Mononuclear cell (primary cell): ENCODE measurements at regions not wholly inside any gene's neighbourhood (a gene's known extent, or its start where the extent isn't known, plus 50 kb on each side); places are given as distances from the start of the nearest gene placed in this dataset.

Experiments
- H3K27me3 ChIP-seq: 2 replicates; pipeline ENCODE4 v1.6.0; 2011; ENCODE audit warnings: low read length, control low read depth; ENCODE audit not compliant: insufficient read depth
- H3K4me1 ChIP-seq: 2 replicates; pipeline ENCODE4 v1.5.1; 2011; ENCODE audit warnings: mild to moderate bottlenecking, low read length, control low read depth; ENCODE audit not compliant: insufficient read depth
- H3K4me3 ChIP-seq: 2 replicates; pipeline ENCODE4 v1.5.1; 2011; ENCODE audit warnings: mild to moderate bottlenecking, low read length, moderate library complexity
- H3K9me3 ChIP-seq: 2 replicates; pipeline ENCODE4 v1.5.1; 2011; ENCODE audit warnings: low read depth, mild to moderate bottlenecking, control low read depth, low read length

GRCh38 chr5:167458412-167458811, 833.0 kb upstream of the WWC1 start:
- Histone ChIP-seq H3K27me3 (no peaks in the 10 kb centered on the region), H3K4me3 (no peak overlapping the region), H3K9me3 (no peaks in the 10 kb centered on the region), H3K4me1 (no peaks in the 10 kb centered on the region)

GRCh38 chr5:167460449-167461020, 830.9 kb upstream of the WWC1 start:
- Histone ChIP-seq H3K4me1 (no peaks in the 10 kb centered on the region), H3K27me3 (no peaks in the 10 kb centered on the region)

GRCh38 chr5:167463939-167464338, 827.5 kb upstream of the WWC1 start:
- Histone ChIP-seq H3K27me3 (no peaks in the 10 kb centered on the region), H3K9me3 (no peaks in the 10 kb centered on the region), H3K4me3 (no peak overlapping the region), H3K4me1 (no peaks in the 10 kb centered on the region)

More at GRCh38 chr5:167460449-167461020, 830.9 kb upstream of the WWC1 start:
- Histone ChIP-seq H3K4me3 (no peak overlapping the region), H3K9me3 (no peaks in the 10 kb centered on the region)

GRCh38 chr5:167466992-167467391, 824.5 kb upstream of the WWC1 start:
- H3K27me3 ChIP-seq = no peaks in the 10 kb centered on the region
- no peaks in the 10 kb centered on the region for H3K4me1 ChIP-seq
- no peak overlapping the region for H3K4me3 ChIP-seq
- no peaks in the 10 kb centered on the region for H3K9me3 ChIP-seq

- no peaks in the 10 kb centered on the region for H3K9me3 ChIP-seq
- no peaks in the 10 kb centered on the region for H3K4me1 ChIP-seq
- no peaks in the 10 kb centered on the region for H3K27me3 ChIP-seq
- no peak overlapping the region for H3K4me3 ChIP-seq
Measured at GRCh38 chr5:167472566-167473108, 818.8 kb upstream of the WWC1 start.

- peaks cover 8% of the 10 kb centered on the region for H3K9me3 ChIP-seq
- no peak overlapping the region for H3K4me3 ChIP-seq
- H3K27me3 ChIP-seq = no peaks in the 10 kb centered on the region
- no peaks in the 10 kb centered on the region for H3K4me1 ChIP-seq
Measured at GRCh38 chr5:167478188-167478587, 813.3 kb upstream of the WWC1 start.

- H3K9me3 ChIP-seq = peaks cover 8% of the 10 kb centered on the region
- no peaks in the 10 kb centered on the region for H3K27me3 ChIP-seq
- H3K4me3 ChIP-seq = no peak overlapping the region
- no peaks in the 10 kb centered on the region for H3K4me1 ChIP-seq
Measured at GRCh38 chr5:167479779-167480178, 811.7 kb upstream of the WWC1 start.

- Histone ChIP-seq H3K9me3 (peaks cover 8% of the 10 kb centered on the region), H3K27me3 (no peaks in the 10 kb centered on the region), H3K4me3 (no peak overlapping the region), H3K4me1 (no peaks in the 10 kb centered on the region)
Measured at GRCh38 chr5:167481345-167481744, 810.1 kb upstream of the WWC1 start.

- no peak overlapping the region for H3K4me3 ChIP-seq
- no peaks in the 10 kb centered on the region for H3K4me1 ChIP-seq
- peaks cover 8% of the 10 kb centered on the region for H3K9me3 ChIP-seq
- H3K27me3 ChIP-seq = no peaks in the 10 kb centered on the region
Measured at GRCh38 chr5:167482555-167482954, 808.9 kb upstream of the WWC1 start.

GRCh38 chr5:167485061-167485774, 806.2 kb upstream of the WWC1 start:
- H3K4me3 ChIP-seq = no peak overlapping the region
- H3K4me1 ChIP-seq = no peaks in the 10 kb centered on the region
- H3K9me3 ChIP-seq = peaks cover 8% of the 10 kb centered on the region
- no peaks in the 10 kb centered on the region for H3K27me3 ChIP-seq

- Histone ChIP-seq H3K4me1 (no peaks in the 10 kb centered on the region), H3K9me3 (no peaks in the 10 kb centered on the region), H3K4me3 (no peak overlapping the region), H3K27me3 (no peaks in the 10 kb centered on the region)
Measured at GRCh38 chr5:167488371-167488770, 803.1 kb upstream of the WWC1 start.

- Histone ChIP-seq H3K4me3 (no peak overlapping the region), H3K27me3 (no peaks in the 10 kb centered on the region)
Measured at GRCh38 chr5:167489202-167489601, 802.2 kb upstream of the WWC1 start.

GRCh38 chr5:167503926-167504720, 787.3 kb upstream of the WWC1 start:
- H3K27me3 ChIP-seq = no peaks in the 10 kb centered on the region
- H3K9me3 ChIP-seq = no peaks in the 10 kb centered on the region
- no peaks in the 10 kb centered on the region for H3K4me1 ChIP-seq
- H3K4me3 ChIP-seq = no peak overlapping the region

More at GRCh38 chr5:167489202-167489601, 802.2 kb upstream of the WWC1 start:
- Histone ChIP-seq H3K9me3 (no peaks in the 10 kb centered on the region), H3K4me1 (no peaks in the 10 kb centered on the region)

GRCh38 chr5:167507463-167508233, 783.8 kb upstream of the WWC1 start:
- no peaks in the 10 kb centered on the region for H3K4me1 ChIP-seq
- no peak overlapping the region for H3K4me3 ChIP-seq
- no peaks in the 10 kb centered on the region for H3K27me3 ChIP-seq
- H3K9me3 ChIP-seq = no peaks in the 10 kb centered on the region
